ENCODE measurements at regions not wholly inside any gene's neighbourhood (a gene's known extent, or its start where the extent isn't known, plus 50 kb on each side); places are given as distances from the start of the nearest gene placed in this dataset.

- no peak for DNase-seq
- no peak overlapping the region for H3K56ac ChIP-seq (ENCODE audit: insufficient read length, low read depth, low read length)
- Mint-ChIP-seq H3K9me3 (no peaks in the 10 kb centered on the region), H3K27ac (no peak overlapping the region), H3K27me3 (ENCODE audit: low read depth) (peaks cover 4% of the 10 kb centered on the region), H3K4me3 (no peak overlapping the region), H3K4me1 (peaks cover 6 to 7% of the 10 kb centered on the region in 2 experiments), H3K36me3 (ENCODE audit: insufficient read depth in 1 of 3, low read depth in 3 of 3) (no peaks in the 10 kb centered on the region)
- no peak overlapping the region for H4K91ac ChIP-seq (ENCODE audit: insufficient read length, low read depth, low read length)
- H2BK12ac ChIP-seq (ENCODE audit: insufficient read length, low read depth, low read length): no peak overlapping the region
- no peak overlapping the region for H4K5ac ChIP-seq (ENCODE audit: insufficient read length, low read depth, low read length)
- H3K4me2 ChIP-seq (ENCODE audit: insufficient read depth, insufficient read length, low read length): no peak overlapping the region
- no peak overlapping the region for H3K14ac ChIP-seq (ENCODE audit: insufficient read depth, low read length)
- TF ChIP-seq CTCF (conservative IDR thresholded peaks at IDR 0.05): no peak
- H2BK120ac ChIP-seq (ENCODE audit: low read depth, low read length, poor library complexity, severe bottlenecking): no peak overlapping the region
- no peak overlapping the region for H3K4ac ChIP-seq (ENCODE audit: low read depth, low read length)
- H4K8ac ChIP-seq (replicated peaks; ENCODE audit: insufficient read length, low read depth, low read length): no peak overlapping the region
- no peak overlapping the region for H2BK20ac ChIP-seq (ENCODE audit: low read depth, low read length, poor library complexity, severe bottlenecking)
- no peaks in the 10 kb centered on the region for H4K20me1 ChIP-seq (ENCODE audit: control insufficient read depth, insufficient read depth, insufficient read length)
- no peak overlapping the region for H3K27ac ChIP-seq (ENCODE audit: insufficient read length, low read depth, low read length)
- H2AFZ ChIP-seq (ENCODE audit: low read length): no peak overlapping the region
- no peaks in the 10 kb centered on the region for H3K79me1 ChIP-seq (ENCODE audit: insufficient read depth, low read depth, low read length, poor library complexity, severe bottlenecking)
- H3T11ph ChIP-seq (ENCODE audit: low read length): no peak overlapping the region
- no peak overlapping the region for H2BK5ac ChIP-seq (ENCODE audit: insufficient read length, low read length)
- no peak overlapping the region for H2BK15ac ChIP-seq (ENCODE audit: low read depth, low read length)
- H3K27me3 ChIP-seq (ENCODE audit: insufficient read depth, low read length): no peaks in the 10 kb centered on the region
- no peaks in the 10 kb centered on the region for H3K4me1 ChIP-seq (ENCODE audit: insufficient read depth, low read length)
- no peaks in the 10 kb centered on the region for H3K9me3 ChIP-seq (ENCODE audit: control insufficient read depth, low read depth, low read length)
- H3K79me2 ChIP-seq (ENCODE audit: insufficient read depth, low read length): no peaks in the 10 kb centered on the region
- no peak overlapping the region for H3K9ac ChIP-seq (ENCODE audit: extremely low read depth, insufficient read length, low read length)
- whole genome bisulfite sequencing (ENCODE audit: extremely low coverage, insufficient read length, low lambda C conversion rate): no CpG with 5 or more reads among the region's 5 CpGs
- no peaks in the 10 kb centered on the region for H3K23me2 ChIP-seq (ENCODE audit: insufficient read length, low read depth, low read length, poor library complexity, severe bottlenecking)
- H2AK5ac ChIP-seq (ENCODE audit: insufficient read length, low read length): no peak overlapping the region
- no peak overlapping the region for H3K23ac ChIP-seq (ENCODE audit: insufficient read length, low read depth, low read length)
- no peak overlapping the region for H3K18ac ChIP-seq (ENCODE audit: insufficient read length, low read depth, low read length)
Measured at GRCh38 chr3:27628026-27628750, 93.9 kb downstream of the EOMES start.
